Myocyte (in vitro differentiated cells): ENCODE measurements at regions not wholly inside any gene's neighbourhood (a gene's known extent, or its start where the extent isn't known, plus 50 kb on each side); places are given as distances from the start of the nearest gene placed in this dataset.

Experiments
- DNase-seq: peaks from one replicate; pipeline ENCODE4 v3.0.0-alpha.2; 2012; ENCODE audit warnings: low read depth

DNA sequence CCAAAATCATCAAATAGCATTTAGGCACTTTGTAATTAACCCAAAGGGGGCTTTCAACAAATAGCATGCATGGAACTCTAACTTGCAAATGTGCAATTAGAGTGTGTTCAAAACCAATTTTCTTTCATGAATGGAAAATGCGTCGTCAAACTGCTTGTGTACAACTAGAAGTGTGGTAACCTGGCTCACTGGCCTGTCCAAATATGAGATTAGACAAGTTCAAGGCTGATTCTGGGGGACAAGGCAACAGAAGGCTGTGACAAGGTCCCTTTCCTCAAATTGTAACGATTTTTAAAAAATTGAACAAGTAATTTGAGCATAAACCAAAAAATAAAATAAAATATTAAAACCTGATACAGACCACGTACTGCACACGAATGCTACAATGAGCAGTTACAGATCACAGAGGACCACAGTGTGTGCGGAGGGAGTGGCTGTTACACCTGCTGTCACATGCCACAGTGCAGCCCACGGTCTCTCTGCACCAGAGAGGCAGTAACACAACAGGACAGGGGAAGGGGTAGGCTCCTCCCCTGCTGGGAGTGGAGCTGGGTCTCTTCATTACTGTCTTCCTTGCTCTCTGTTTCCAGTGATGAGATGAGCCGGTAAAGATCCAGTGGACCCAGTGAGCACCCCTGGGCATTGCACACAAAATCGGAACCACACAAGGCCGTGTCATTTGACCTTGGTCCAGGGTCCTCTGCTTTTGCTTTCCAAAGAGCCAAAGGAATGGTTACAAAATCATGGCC, 252.2 kb upstream of the PDE10A start:
- no peak for DNase-seq

DNA sequence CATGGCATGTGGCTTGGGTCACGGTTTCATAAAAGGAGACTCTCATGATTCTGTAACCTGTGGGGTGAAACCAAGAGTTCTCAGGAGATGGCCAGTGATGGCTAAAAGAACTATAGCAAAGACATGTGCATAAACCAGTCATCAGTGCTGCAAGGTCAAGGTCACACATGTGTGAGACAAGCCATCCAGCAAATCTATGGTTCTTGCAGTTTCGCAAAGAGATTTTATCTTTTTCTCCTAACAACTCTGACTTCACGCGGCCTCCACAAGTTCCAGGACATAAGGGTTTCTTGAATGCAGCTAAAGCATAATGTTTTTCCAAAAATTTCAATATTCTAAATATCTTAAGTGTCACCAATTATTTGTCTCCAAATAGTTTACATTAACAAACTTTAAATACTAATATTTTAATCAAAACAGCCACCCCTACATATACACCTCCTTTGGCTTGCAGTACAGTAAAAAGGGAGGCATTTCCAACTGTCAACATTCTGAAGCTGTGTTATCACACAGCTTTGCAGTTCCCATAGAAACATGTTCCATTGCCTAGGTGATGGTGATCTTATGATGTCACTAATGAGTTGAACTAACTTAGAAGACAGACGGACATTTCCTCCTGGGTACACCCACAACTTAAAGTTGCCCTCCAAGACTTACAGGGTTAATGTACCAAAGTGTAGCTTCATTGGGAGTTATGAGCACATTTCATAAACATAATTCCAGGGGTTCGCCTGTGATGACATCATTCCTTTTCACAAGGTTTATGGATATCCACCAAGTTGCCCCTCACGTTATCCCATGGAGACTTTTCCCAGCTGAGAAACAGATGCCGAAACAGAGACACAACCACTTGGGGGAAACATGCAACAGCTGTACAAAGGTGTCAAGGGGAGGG, 250.9 kb upstream of the PDE10A start:
- DNase-seq, result no peak

GRCh38 chr6:165910184-165910966, 247.3 kb upstream of the PDE10A start:
- peak; percentile 50 for DNase-seq

GRCh38 chr6:165906736-165907135, 243.7 kb upstream of the PDE10A start:
- DNase-seq, result no peak

- DNase-seq, result no peak
Measured at GRCh38 chr6:165905744-165906143, 242.7 kb upstream of the PDE10A start.

DNA sequence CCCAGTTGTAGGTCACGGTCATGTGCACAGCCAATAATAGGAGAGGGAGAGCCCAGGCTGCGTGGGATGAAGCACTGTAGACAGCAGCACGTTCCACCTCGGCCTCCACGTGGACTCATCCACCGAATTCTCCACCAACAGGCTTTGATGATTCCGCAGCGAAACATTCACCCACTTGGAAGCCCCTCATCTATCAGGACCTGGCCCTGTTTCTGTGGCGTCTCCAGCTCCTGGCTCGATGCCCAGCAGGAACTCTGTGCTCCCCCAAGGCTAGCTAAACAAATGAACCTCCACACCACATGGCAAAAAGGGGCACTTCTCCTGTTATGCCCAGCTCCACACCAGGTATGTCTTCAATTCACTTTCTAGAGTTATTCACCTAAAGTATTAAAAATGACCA, 237.9 kb upstream of the PDE10A start:
- no peak for DNase-seq

GRCh38 chr6:165899611-165900010, 236.6 kb upstream of the PDE10A start:
- DNase-seq, result no peak

DNA sequence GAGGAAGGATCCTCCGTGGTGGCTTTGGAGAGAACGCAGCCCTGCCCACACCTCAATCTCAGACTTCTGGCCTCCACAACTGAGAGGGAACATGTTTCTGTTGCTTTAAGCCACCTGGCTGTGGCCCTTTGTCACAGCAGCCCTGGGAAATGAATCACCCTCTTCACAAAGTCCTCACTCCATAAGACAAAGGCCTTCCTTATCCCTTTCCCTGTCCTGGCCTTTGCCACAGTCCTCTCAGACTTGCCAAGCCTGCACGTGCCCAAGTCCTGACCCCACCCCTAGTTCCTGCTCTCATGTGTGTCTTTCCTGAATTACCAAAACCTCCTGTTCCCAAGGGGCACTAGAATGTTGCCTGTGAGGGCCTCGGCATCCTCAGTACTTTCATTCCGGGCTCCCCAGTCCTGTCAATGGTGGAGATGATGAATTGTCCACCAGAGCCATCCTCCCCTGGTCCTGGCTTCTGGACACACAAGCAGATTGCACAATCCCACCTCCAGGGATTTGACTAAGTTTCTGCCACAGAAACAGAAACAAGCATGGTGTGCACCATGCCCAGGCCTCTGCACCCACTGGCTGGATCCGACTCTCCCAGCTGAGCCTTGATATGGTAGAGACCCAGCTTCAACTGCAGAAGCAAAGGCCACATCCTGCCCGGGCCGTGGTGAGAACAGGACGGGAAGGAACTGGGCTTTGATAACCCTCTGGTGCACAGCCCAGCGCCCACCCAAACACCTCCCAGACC, 232.6 kb upstream of the PDE10A start:
- DNase-seq, result no peak

GRCh38 chr6:165894171-165894825, 231.3 kb upstream of the PDE10A start:
- no peak for DNase-seq

GRCh38 chr6:165893431-165893830, 230.4 kb upstream of the PDE10A start:
- DNase-seq, result no peak

- no peak for DNase-seq
Measured at GRCh38 chr6:165891320-165891719, 228.3 kb upstream of the PDE10A start.

- no peak for DNase-seq
Measured at GRCh38 chr6:165890404-165890735, 227.3 kb upstream of the PDE10A start.

DNA sequence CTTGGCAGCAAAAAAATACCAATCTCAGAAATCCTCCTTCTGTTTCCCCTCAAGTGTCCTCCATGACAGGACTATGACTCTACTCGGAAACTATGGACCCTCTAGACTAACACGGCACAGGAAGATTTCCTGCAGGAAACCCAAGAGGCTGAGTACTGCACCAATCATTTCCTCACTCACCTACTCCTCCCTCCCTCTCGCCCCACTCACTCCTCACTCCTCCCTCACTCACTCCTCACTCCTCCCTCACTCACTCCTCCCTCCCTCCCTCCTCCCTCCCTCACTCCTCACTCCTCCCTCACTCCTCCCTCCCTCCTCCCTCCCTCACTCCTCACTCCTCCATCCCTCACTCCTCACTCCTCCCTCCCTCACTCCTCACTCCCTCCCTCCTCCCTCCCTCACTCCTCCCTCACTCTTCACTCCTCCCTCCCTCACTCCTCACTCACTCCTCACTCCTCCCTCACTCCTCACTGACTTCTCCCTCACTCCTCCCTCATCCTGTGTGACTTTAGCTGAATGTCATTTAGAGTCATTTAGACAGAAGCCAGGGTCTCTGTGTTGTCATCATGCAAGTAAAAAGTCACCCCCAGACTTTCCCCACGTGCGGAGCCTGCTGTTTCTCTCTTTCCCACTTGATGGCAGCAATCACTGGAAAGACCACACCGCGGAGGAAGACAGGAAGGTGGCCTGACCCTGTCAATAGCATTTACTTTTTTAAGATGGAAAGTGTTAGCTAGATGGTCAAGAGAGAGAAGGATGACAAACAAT, 226.8 kb upstream of the PDE10A start:
- peak; percentile 75 for DNase-seq

GRCh38 chr6:165886169-165886568, 223.1 kb upstream of the PDE10A start:
- no peak for DNase-seq

DNA sequence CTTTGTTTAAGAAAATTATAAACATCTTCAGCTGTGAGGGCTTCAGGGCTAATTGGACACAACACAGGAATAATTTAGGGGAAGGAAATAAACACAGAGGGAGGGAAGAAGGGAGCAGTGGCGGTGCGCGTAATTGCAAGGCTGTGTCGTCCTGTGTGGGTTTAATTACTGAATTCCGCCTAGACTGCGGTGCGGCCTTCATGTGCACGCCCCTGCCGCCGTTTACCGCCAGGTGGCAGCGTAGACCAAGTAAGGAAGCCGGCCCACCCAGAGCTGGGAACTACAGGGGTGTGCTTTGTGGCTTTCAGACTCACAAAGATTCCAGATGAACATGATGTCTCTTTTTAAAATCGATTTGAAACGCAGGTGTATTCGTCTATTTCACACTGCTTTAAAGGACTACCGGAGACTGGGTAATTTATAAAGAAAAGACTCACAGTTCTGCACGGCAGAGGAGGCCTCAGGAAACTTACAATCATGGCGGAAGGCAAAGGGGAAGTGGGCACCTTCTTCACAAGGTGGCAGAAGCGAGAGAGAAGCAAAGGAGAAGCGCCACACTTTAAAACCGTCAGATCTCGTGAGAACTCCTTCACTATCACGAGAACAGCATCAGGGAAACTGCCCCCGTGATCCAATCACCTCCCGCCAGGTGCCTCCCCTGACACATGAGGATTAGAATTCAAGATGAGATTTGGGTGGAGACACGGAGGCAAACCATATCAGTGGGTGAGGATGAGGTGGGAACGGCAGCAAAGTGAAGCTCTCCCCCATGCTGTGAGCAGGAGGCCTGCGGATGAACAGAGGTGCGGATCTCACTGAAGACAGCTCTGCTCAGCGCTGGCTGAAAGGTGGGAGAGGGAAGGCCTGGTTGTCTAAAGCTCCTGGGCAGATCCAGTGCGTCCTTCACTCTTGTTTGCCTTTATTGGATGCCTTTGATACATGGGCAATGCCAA, 222.0 kb upstream of the PDE10A start:
- DNase-seq, result peak; percentile 80

DNA sequence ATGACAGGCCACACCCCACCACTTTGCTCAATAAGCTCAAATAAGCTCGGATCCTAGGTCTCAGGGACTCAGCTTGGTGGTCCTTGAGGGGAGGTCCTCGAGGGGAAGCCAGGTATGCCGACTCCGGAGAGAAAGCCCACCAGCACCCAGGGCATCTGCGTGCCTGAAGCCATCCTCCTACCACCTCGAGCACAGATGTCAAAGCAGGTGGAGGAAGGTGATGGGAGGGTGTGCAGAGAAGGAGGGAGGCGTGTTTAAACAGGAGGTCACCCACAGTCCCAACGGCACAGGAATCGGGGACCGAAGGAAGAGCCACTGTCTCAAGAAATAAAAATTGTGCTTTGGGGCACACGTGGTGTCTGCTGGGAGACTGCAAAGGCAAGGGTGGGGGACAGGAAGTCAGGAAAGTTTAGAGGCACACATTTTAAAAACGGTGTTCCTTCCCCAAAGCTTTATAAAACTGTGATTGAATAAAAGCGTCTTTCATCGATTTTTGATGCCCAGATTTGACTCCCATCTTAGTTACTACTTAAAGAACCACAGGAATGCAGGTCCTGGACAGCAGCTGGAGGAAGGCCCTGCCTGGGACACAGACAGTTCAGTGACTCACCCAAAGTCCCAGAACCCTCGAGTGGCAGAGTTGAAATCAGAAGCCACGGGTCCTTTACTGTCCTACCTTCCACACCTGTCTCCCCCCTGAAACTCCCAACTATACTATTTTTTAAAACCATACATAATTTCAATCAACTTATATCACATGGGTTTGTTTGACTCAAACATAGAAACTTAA, 221.0 kb upstream of the PDE10A start:
- DNase-seq, result peak; percentile 79

DNA sequence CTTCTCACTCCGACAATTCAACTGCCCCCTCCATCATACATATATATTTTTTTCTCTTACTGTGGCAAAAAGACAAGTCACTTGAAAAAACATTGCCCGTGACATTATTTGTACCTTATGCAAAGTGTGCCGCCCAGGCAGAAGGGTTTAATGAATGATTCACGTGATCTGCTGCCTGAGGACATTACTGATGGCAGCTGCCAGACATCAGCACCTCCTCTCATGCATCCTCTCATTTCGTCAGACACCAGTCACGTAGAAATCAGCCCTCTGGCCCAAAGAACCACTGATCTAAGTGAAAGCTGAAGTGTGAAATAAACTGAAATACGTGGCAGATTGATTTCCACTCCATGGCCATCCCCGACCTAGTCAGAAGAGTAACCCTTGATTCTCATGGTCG, 218.8 kb upstream of the PDE10A start:
- DNase-seq, result no peak

- no peak for DNase-seq
Measured at GRCh38 chr6:165880686-165881085, 217.6 kb upstream of the PDE10A start.
